PFSK-1 (cell line): ENCODE measurements at regions not wholly inside any gene's neighbourhood (a gene's known extent, or its start where the extent isn't known, plus 50 kb on each side); places are given as distances from the start of the nearest gene placed in this dataset.

Experiments used
- FOXP2 ChIP-seq: optimal IDR thresholded peaks from 2 replicates; pipeline ENCODE3; 2011; ENCODE audit warnings: borderline replicate concordance, control low read depth, inconsistent platforms; ENCODE audit not compliant: insufficient read depth; ENCODE audit errors: extremely low read length, extremely low read depth
- POLR2AphosphoS5 ChIP-seq: IDR thresholded peaks from 2 replicates; pipeline ENCODE4 v1.6.1; 2012; ENCODE audit warnings: low read depth, mild to moderate bottlenecking, control low read depth, low read length, moderate library complexity
- REST ChIP-seq, 2 experiments: IDR thresholded peaks; 2 replicates each; pipeline versions ENCODE4 v1.6.1 to v1.8.0; 2011 to 2012; ENCODE audit warnings: low read depth in 2 of 2, low read length in 2 of 2, control low read depth in 1 of 2, inconsistent platforms in 1 of 2, mild to moderate bottlenecking in 1 of 2, moderate library complexity in 1 of 2; ENCODE audit not compliant: insufficient read depth in 1 of 2
- SIN3A ChIP-seq: IDR thresholded peaks from 2 replicates; pipeline ENCODE4 v1.6.1; 2012; ENCODE audit warnings: mild to moderate bottlenecking, low read length, moderate library complexity, borderline replicate concordance; ENCODE audit not compliant: insufficient read depth
- TAF1 ChIP-seq: IDR thresholded peaks from 2 replicates; pipeline ENCODE4 v1.6.1; 2012; ENCODE audit warnings: low read length, control low read depth, borderline replicate concordance; ENCODE audit not compliant: insufficient read depth

- no peak for TF ChIP-seq FOXP2
Observed at GRCh38 chr15:62881056-62881455, 161.5 kb upstream of the TPM1 start.

DNA sequence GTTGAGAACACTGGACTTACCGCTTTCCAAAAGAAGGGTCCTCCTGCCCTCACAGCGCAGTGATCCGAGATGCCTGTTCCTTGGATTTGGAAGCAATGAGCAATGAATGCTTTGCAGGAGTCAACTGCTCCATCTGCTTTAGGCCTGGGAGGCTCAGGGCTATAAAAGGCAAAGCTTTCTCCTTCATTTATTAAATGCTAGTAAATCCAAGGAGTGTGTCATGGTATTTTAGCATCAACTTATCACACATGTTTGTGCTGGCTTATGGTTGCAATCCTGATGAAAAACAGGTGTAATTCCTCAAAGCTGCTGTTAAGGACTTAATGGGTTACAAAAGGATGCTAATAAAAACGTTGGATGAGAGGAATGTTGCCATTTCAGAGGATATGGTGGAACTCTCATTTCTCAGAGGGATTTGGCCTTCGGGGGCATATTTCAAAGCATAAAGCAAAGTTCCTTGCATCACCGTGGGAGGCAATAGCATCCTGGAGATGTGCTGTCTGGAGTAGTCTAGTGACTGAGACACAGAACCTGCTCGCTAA, 158.5 kb upstream of the TPM1 start:
- TF ChIP-seq SIN3A = no peak
- TF ChIP-seq POLR2AphosphoS5 = no peak
- no peak for TF ChIP-seq TAF1
- TF ChIP-seq FOXP2 = no peak
- no peak for TF ChIP-seq REST (IDR thresholded peaks at IDR 0.05; ENCODE audit: insufficient read depth in 1 of 2, low read depth in 2 of 2, low read length in 2 of 2)

GRCh38 chr15:62886431-62887071, 156.0 kb upstream of the TPM1 start:
- TF ChIP-seq TAF1 (no peak), FOXP2 (no peak), SIN3A (no peak), POLR2AphosphoS5 (no peak), REST (IDR thresholded peaks at IDR 0.05; ENCODE audit: insufficient read depth in 1 of 2, low read depth in 2 of 2, low read length in 2 of 2) (no peak)

DNA sequence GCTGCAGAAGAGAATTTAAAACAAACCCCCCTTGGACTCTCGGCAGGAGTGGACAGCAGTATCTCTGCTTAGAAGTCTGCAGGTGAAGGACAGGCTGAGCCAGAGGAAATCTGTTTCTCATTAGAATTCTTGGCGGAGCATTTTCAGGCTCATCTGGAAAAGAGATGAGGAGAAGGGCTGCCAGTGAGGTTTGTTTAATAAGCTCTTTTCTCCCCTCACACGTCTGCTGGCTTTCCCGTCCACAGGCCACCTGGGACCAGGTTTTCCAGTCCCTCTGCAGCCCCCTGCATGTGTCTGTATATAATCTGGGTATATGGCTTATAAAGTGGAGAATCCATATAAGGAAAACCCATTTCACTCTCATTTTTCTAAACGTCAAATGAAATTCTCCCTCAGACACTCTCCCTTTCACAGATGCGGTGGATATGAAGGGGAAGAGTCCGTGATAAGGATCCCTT, 155.4 kb upstream of the TPM1 start:
- TF ChIP-seq FOXP2 (no peak), SIN3A (no peak), REST (IDR thresholded peaks at IDR 0.05; ENCODE audit: insufficient read depth in 1 of 2, low read depth in 2 of 2, low read length in 2 of 2) (no peak), TAF1 (no peak), POLR2AphosphoS5 (no peak)

DNA sequence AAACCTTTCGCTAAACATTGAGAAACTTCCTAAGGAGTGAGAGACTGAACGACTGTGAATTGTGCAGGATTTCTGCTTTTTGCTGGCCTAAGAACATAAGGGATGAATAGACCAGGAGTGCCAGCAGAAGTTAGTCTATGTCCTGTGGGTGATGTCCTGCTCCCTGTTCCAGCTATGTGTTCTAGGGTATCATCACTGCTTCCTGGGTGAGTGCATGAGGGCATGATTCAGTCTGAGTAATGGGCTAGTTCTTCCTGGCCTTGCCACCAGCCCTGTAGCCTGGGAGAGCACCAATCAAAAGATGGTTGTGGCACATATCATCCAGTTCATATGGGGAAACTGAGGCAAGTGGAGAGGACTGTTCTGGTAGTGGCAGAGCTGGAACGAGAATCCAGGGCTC, 153.9 kb upstream of the TPM1 start:
- TF ChIP-seq REST (IDR thresholded peaks at IDR 0.05; ENCODE audit: insufficient read depth in 1 of 2, low read depth in 2 of 2, low read length in 2 of 2) = no peak
